ENCODE measurements at regions not wholly inside any gene's neighbourhood (a gene's known extent, or its start where the extent isn't known, plus 50 kb on each side); places are given as distances from the start of the nearest gene placed in this dataset.

DNA sequence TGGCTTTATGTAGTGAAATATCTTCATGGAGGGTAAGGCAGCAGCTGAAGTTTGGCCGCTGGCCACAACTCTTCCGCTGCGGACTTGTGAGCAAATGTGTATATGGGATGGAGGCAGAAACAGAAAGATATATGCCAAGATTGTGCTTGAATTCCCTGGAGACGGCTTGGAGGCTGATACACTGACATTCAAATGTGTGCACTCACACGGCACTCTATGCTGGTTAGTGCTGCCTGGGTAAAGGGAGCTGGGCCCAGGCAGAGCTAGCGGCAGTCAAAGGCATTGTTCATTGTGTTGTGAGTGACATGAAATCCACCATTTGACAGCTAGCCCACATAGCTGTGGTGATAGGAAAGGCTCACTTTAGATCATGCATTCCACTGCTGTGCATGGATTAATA is 202.7 kb downstream of the CLIC5 start:
- POLR2A ChIA-PET, result no interaction called here
- no peak for TF ChIP-seq CTCF (IDR thresholded peaks at IDR 0.05; ENCODE audit: insufficient read depth, low read depth, low read length)
- CTCF ChIA-PET, result interaction anchor here (0.9 kb wide), 1 partner anchor 12 kb away, joined by 3 read pairs; no protein-coding TSS in a partner anchor
- DNase-seq (ENCODE audit: low read depth), result no peak
- no peak overlapping the region for H3K4me3 ChIP-seq (ENCODE audit: low read depth, low read length)
- H3K36me3 ChIP-seq (ENCODE audit: control insufficient read depth, insufficient read depth, low read length), result no peaks in the 10 kb centered on the region
- H3K27me3 ChIP-seq (ENCODE audit: control insufficient read depth, insufficient read depth, low read length), result no peaks in the 10 kb centered on the region

- DNase-seq (ENCODE audit: low read depth), result no peak
- no peak for TF ChIP-seq CTCF (IDR thresholded peaks at IDR 0.05; ENCODE audit: insufficient read depth, low read depth, low read length)
- POLR2A ChIA-PET, result no interaction called here
- Histone ChIP-seq H3K27me3 (ENCODE audit: control insufficient read depth, insufficient read depth, low read length) (peaks cover 1% of the 10 kb centered on the region; the same call in 1 of the 2 replicates), H3K4me3 (ENCODE audit: low read depth, low read length) (no peak overlapping the region), H3K36me3 (ENCODE audit: control insufficient read depth, insufficient read depth, low read length) (no peaks in the 10 kb centered on the region)
- CTCF ChIA-PET, result no interaction called here
Measured at GRCh38 chr6:45808917-45809316, 206.7 kb downstream of the CLIC5 start.

- POLR2A ChIA-PET, result no interaction called here
- CTCF ChIA-PET, result no interaction called here
- TF ChIP-seq CTCF (IDR thresholded peaks at IDR 0.05; ENCODE audit: insufficient read depth, low read depth, low read length), result no peak
- DNase-seq (ENCODE audit: low read depth), result no peak
- Histone ChIP-seq H3K4me3 (ENCODE audit: low read depth, low read length) (no peak overlapping the region), H3K27me3 (ENCODE audit: control insufficient read depth, insufficient read depth, low read length) (peaks cover 1% of the 10 kb centered on the region; the same call in 1 of the 2 replicates), H3K36me3 (ENCODE audit: control insufficient read depth, insufficient read depth, low read length) (no peaks in the 10 kb centered on the region)
Measured at GRCh38 chr6:45808042-45808645, 207.5 kb downstream of the CLIC5 start.

DNA sequence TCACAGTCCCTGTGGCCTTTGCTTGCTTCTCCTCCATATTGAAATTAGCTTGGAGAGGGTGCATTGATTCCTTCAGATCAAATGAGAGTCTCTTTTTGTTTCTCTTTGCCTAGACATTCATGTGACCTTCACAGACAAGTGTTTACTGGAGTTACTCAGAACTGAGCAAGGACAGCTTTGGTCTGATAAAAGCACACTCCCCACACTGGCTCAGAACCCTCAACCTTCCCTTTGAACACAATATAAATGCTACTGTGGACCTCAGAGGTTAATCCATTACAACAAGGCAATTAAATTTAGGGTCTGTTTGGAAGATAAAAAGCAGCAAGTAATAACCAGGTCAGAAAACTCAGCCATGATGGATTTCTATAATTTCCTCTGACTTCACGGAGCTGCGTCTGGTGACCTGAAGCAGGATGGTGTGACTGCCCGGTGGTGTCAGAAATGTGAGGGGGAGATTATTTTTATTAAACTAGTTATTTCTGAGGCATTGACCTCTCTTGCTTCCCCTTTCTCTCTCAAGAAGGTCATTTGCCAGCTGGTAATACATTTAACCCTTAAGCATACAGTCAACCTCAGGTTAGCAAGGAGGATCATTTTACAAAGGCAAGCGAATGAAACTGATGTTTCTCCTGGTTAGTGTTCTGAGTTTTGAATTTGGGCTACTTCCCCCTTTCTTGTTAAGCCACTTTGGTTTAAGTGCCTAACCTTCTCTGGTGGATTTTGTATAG is 208.2 kb downstream of the CLIC5 start:
- no peak for DNase-seq (ENCODE audit: low read depth)
- Histone ChIP-seq H3K4me3 (ENCODE audit: low read depth, low read length) (no peak overlapping the region), H3K36me3 (ENCODE audit: control insufficient read depth, insufficient read depth, low read length) (no peaks in the 10 kb centered on the region), H3K27me3 (ENCODE audit: control insufficient read depth, insufficient read depth, low read length) (peaks cover 1% of the 10 kb centered on the region; the same call in 1 of the 2 replicates)
- POLR2A ChIA-PET, result no interaction called here
- CTCF ChIA-PET, result no interaction called here
- TF ChIP-seq CTCF (IDR thresholded peaks at IDR 0.05; ENCODE audit: insufficient read depth, low read depth, low read length), result no peak

GRCh38 chr6:45806172-45806571 is 209.5 kb downstream of the CLIC5 start:
- no peak for DNase-seq (ENCODE audit: low read depth)
- Histone ChIP-seq H3K36me3 (ENCODE audit: control insufficient read depth, insufficient read depth, low read length) (no peaks in the 10 kb centered on the region), H3K4me3 (ENCODE audit: low read depth, low read length) (no peak overlapping the region), H3K27me3 (ENCODE audit: control insufficient read depth, insufficient read depth, low read length) (peaks cover 1% of the 10 kb centered on the region; the same call in 1 of the 2 replicates)
- ChIA-PET CTCF (no interaction called here), POLR2A (no interaction called here)
- TF ChIP-seq CTCF (IDR thresholded peaks at IDR 0.05; ENCODE audit: insufficient read depth, low read depth, low read length), result no peak
